CD4-positive, alpha-beta T cell treated with Interleukin-17A for 4 hours (primary cell): ENCODE measurements at regions not wholly inside any gene's neighbourhood (a gene's known extent, or its start where the extent isn't known, plus 50 kb on each side); places are given as distances from the start of the nearest gene placed in this dataset.
"Not testable (repeated sequence)": the region's sequence is repeated elsewhere in the genome, so short reads cannot be mapped to it uniquely, and the experiment has no call there.

Experiments used
- DNase-seq: peaks from one replicate; pipeline ENCODE4 v3.0.0-alpha.2; 2020; ENCODE audit warnings: mixed read lengths

DNA sequence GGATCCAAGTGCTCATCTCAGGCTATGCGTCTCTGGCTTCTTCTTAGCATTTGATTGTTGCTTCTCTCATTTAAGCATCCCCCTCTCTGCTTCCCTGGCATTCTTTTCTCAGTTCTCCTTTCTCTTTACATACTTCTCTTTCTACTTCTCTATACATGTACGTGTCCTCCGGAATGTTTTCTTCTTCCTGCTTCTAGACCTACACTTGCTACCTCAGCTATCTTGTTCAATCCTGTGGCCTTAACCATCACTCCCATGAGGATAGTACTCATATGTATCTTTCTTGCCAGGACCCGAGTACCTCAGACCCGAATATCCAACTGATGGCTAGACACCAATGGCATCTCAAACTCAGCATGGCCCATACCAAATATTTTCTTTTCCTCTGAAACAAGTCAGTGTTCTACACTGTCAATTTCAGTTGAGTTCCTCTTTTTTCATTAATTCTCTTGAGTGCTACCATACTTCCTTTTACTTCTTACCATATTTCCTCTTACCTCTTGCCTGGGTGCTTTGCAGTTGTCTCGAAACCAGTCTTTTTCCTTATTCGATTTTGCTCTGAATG is 115.1 kb upstream of the SLC38A2 start:
- no peak for DNase-seq

DNA sequence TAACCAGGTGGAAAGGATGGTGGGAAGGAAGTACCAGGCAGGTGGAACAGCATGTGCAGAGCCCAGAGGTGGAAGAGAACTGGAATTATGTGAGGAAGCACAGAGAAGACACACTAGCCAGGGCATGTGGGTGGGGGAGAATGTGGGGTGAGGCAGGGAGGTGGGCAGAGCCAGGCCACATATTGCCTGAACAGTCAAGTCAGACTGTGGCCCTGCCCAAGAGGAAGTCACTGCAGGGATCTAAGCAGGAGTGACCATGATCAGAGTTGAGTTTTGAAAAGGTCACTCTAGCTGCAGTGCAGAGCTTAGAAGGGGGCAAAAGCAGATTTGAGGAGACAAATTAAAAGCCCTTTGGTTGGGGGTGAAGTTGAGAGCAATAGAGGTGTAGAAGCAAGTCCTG is 114.0 kb upstream of the SLC38A2 start:
- DNase-seq, result no peak

DNA sequence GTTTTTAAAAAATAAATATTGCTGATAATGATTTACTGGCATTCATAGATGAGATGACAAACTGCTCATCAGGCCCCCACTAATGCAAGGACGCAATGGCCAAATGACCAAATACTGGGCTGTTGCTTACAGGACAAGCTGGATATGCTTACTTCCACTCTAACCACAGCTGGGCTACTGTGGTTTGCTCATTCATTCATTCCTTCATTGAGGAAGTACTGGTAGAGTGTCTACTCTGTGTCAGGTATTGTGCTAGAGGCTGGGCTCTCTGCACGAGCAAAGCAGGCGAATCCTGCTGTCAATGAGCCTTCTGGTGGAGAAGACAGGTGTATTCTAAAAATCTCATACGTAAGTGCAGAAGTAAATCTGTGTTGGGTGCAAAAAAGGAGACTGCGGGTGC is 113.3 kb upstream of the SLC38A2 start:
- DNase-seq, result no peak

DNA sequence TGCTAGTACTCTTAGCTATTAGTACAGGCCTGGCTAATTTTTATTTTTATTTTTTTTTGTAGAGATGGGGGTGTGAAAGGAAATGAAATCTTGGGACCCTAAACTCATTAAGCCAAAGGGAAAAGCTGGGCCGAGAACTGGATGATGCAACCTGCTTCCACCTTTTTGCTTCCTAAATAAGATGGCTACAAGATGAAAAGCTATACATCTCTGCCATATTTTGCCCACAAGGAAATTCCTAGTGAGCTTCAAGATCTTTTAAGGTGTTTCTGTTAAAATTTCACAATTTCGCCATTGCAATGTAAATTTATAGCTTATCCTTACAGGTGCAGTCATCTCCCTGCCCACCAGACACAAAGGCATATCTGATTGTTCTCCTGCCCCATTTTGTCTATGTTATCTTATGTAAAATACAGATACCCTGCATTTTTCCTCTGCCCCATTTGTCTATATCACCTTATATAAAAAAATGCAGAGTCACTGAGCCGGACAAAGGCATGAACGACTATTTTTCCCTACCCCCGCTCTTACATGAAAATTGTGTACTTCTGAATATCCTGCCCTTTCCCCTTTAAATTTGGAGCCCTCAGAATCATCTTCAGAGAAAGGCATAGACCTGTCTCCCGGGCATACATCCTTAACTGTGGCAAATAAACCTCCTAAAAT is 112.0 kb upstream of the SLC38A2 start:
- no peak for DNase-seq

DNA sequence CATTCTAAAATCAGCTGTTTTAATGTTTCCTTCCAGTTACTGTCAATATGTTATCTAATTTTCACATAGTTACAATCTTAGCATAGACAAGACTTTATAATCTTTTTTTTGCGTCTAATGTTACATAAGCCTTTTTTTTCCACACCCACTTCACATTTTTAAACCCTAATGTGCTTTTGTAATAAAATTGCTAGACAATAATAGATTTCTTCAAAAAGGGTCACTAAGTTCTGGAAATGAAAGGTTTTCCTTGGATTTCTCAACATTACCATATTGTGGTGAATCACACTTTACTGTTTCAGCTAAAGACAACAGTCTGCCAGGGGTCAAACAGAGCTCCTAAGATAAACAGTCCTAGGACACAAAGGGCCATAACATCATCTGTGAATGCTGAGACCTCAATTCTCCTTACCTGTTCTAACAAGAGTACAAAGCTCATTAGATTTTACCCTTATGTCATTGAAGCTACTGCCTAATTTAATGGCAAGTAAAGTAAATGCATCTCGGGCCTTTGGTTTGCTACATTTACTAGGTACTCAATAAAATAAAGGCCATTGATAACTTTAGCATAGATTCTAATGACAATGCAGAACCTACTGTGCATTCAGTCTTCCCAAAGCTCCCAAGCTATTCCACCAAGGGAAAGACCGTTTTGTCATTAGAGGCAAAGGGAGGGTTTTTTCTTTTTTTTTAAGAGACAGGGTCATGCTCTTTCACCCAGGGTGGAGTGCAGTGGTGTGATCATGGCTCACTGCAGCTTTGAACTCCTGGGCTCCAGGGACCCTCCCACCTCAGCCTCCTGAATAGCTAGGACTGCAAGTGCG is 111.2 kb upstream of the SLC38A2 start:
- DNase-seq, result no peak

DNA sequence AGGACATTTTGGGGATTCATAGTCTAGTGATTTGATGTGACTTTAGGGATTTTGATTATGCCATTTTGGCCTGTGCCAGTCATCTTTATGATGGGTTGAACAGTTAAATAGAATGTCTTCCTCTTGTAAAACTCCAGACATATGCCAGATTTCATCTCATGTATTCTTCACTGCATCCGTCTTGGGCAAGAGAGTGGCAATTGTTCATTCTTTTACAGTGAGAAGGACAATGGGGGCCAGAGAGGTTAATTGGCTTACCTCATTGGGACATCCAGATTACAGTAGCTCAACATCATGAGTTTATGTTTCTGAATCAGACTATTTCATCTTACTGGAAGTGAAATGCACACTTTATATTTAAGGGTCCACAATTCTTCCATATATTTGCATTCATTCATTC is 108.2 kb upstream of the SLC38A2 start:
- DNase-seq, result no peak

DNA sequence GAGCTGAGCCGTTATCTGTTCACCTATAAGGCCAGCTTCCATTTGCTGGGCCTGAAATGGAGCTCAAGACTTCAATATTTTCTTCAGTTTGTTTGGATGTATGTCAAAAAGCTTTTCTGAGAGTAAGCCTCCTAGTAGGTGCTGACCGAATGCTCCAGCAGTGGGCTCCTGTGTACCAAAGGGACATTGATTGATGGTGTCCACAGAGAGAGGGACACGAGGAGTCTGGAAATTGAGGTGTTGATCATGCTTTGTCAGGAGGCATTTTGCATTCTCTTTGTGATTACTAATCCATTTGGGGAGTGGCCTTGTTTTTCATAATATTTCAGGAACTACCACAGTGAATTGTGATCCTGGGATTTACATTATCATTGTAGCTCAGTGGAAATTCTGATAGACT is 107.7 kb upstream of the SLC38A2 start:
- no peak for DNase-seq

DNA sequence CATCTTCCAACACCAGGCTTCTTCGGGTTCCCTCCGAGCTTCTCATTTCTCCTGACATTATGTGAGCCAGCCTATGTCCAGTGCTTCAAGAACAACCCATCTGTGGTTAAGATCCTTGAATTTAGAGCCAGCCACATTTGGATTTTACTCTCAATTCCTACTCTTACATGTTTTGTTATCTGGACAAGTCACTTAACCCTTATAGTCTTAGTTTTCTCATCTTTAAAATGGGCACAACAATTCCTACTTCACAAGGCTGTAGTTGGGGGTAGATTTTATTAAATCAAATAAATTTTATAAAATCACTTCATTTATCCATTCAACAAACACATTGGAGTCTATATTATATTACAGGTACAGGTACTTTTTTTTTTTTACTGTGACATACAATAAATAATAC is 105.5 kb upstream of the SLC38A2 start:
- DNase-seq, result no peak

DNA sequence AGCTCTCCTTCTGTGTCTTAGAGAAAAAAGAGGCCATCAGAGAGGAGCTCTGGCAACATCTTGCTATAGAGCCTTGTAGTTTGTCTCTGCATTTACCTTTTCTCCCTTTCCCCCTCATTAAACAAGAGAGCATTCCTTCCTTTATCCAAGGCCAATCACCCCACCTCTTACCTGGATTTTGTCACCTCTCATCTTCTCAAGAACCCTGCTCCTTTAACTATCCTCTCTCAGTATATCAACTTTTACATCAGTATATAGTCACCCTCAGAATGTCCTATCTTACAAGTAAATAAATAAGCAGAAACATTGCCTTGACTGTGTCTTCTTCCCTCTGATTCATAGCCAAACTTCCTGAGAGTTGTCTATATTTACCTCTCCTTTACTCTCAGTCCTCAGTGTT is 105.0 kb upstream of the SLC38A2 start:
- no peak for DNase-seq

DNA sequence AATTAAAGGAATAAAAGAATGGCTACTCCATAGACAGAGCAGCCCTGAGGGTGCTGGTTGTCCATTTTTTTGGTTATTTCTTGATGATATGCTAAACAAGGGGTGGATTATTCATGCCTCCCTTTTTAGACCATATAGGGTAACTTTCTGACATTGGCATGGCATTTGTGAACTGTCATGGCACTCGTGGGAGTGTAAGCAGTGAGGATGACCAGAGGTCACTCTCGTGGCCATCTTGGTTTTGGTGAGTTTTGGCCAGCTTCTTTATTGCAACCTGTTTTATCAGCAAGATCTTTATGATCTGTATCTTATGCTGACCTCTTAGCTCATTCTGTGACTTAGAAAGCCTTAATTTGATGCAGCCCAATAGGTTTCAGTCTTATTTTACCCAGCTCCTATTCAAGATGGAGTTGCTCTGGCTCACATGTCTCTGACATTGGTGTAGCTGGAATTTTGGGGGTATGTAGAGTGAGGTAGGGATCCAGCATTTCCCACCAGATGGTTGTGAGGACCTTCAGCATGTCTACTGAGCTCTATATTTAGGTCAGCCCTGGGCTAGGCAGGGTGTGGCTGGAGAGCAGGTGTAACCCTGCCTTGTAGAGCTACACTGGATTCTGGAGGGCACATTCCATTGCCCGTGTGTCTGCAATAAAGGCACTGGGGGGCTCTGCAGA is 103.5 kb upstream of the SLC38A2 start:
- no peak for DNase-seq

DNA sequence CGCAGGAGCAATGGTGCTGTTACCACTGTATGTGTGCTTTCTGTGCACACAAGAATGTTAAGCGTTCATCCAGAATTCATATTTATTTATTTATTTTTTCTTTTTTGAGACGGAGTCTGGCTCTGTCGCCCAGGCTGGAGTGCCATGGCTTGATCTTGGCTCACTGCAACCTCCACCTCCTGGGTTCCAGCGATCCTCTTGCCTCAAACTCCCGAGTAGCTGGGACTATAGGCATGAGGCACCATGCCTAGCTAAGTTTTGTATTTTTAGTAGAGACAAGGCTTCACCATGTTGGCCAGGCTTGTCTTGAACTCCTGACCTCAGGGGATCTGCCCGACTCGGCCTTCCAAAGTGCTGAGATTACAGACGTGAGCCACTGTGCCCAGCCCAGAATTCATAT is 101.8 kb upstream of the SLC38A2 start:
- DNase-seq, result not testable (repeated sequence)

DNA sequence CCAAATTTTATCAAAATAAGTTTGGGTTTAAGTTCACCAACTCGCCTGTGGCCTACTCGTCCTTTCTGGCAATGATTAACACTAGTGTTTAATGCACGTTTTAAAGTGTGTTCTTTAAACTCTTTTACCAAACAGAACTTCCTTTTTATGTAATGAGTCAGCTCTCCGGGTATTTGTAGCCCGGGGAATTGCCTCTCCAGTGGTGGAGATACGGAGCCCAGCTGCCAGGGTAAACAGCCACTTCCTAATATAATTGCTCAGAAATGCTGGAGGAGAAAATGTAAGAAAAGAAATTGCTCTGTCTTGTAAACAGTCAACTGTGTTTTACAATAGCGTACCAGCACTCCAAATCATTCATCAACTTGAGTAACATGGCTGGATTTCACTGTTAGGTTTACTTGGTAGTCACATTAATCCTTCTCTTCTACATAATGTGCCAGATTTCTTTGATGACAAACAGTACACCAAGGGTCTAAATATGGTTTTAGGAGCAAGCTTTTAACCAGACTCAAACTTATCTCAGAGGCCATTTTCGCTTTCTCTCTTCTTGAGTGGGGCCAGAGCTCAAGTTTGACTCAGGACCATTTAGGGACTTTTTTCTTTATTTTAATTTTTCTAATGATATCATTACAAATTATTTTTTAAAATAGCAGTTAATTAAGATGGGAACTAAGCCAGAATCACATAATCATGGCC is 101.2 kb upstream of the SLC38A2 start:
- peak; percentile 12 for DNase-seq

DNA sequence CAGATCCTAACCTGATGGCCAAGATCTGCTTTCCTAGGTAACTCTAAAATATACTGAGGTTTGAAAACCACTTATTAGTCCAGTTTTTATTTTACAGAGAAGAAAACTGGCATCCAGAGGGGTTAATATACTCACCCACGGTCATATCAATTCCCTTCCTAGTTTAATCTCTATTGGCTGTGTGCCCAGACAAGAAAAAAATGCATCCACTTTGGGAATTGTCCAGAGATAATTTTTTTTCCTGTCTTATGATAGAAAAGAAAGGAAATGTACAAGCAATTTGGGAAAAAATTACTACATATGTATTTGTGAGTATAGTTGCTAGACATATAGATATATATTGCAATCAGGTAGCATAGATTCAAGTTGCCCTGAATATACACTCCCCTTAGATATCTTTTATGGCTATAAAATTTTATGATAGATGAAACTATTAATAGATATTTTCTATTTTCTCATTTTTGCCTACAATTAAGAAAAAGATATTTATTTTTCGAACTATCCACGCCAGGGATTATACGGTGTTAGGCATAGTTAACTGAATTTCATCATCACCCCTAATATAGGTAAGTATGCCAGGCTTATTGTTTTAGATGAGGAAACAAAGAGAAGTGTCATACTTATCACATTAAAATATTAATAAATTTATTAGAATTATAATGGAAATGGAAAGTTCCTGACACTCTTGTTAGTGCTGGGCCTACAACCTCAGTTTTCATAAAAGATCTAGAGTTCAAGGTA is 100.5 kb upstream of the SLC38A2 start:
- DNase-seq, result no peak

DNA sequence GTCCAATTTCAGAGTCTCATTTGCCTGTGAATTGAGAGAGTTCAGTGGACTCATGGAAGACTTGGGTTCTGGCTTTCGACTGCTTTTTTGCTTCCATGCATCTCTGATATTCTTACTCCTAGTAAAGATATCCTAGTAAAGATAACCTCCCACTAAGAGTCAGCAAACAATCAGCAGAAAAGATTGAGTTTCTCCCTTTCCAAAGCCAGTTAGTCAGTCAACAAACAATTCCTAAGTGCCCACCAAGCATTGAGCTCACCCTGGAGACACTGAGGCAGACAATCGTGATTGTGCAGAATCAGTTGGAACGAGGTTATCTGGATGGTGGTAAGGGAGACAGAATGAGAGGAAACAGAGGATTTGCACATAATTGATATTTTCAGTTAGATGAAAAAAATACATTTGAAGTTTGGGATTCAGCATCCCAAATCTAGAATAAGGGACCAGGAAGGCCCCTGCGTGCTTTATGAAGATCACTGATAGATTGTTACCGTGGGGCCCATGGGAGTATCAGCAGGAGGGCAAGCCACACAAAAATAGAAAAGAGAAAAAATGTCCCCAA is 99.7 kb upstream of the SLC38A2 start:
- no peak for DNase-seq

DNA sequence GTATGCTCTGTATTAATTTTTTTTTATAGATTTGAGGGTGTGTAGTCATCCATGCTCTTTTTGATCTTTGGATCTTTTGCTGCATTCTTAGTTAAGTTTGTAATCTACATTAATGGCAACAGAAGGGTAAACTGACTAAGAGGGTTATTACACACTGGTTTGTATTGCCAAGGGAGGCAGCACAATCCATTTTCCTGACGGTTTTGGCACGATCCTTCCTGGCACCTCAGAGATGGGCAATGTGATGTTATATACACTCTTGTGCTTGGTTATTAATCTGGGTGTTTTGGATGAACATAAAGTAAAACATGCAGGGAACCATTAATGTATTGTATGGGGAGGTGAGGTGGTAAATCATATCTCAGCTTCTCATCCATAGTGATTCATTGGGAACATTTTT is 98.8 kb upstream of the SLC38A2 start:
- no peak for DNase-seq

DNA sequence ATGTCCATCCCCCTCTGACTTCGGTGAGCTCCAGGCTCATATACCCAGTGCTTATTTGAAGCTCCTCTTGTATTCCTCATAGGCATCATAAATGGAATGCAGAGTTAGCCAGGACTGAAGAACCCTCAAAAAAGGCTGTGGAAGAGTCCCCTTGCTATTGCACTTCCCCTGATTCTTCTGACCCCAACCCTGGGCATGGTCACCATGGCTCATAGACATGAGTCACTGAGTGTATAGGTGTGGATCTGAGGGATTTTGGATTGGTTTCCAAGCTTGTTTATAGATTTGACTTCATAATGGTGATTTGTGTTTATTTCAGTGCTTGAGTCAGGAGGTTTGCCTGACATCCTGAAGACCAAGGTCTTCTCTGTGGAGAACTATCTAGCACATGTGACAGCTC is 98.4 kb upstream of the SLC38A2 start:
- DNase-seq, result no peak

DNA sequence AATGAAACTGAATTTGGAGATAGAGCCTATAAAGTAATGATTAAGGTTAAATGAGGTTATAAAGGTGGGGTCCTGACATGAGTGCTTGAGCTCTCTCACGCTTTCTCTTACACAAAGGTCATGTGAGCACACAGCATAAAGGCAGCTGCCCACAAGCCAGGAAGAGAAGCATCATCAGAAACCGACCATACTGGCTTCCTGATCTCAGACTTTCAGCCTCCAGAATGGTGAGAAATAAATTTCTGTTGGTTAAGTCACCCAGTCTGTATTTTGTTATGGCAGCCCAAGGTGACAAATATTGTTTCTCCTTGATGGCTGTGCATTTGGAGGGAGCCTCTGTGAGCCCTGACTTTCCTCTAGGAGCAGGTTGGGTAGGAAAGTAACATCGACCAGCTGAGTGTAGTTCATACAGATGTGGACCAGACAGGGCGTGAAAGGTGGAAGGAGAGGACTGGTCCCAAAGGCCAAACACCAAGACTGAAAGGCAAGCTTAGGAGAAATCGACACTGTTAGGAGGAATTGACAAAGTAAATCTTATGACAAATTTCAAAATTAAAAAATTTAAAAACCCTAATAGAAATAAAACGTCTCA is 97.6 kb upstream of the SLC38A2 start:
- DNase-seq, result peak; percentile 40

DNA sequence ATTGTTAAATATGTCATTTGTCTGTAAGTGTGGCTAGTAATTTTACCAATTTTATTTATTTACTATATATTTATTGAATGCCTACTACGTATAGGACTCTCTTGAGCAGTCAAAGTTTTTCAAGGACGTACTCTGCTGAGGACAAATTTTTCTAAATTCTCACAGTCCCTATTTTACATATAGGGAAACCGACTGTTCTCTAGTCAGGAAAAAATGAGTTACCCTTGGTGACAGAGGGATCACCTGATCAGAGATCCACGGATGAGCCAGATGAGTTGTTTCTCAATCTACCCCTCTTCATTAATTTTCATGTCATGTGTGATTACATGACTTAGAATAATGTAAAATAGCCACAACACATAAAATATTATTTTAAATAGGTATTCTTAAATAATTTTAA is 96.2 kb upstream of the SLC38A2 start:
- no peak for DNase-seq

DNA sequence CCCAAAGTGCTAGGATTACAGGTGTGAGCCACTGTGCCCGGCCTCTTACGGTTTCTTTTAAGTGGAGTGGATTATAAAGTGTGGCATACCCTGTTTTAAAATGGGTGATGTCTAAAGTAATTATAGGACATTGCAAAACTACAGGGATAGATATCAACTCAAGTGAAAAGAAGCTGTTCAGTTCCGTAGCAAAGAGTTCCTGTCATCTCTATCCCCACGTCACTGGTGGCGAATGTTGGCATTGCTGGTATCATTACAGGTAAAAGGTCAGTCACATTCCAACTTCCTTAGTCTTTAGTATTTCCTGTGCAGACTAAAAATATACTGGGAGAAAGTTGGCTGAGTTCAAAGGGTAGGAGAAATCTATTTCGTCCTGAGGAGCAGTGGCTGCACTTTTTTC is 95.6 kb upstream of the SLC38A2 start:
- no peak for DNase-seq

DNA sequence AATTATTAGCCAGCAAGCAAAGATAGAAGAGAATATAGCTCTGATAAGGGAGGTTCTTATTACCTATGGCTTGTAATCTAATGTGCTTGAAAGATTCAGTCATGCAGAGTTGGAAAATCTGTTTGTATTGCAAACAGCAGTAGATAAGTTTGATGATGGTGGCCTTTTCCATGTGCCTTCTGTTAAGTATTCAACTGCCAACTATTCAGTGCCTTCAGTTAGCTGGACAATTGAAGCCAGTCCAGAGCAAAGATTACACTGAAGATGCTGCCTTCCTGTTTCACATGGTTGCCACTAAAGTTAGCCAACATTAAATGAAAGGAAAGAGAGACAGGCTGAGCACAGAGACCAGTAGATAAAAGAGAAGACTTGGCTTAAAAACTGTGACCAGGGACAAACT is 92.7 kb upstream of the SLC38A2 start:
- DNase-seq, result no peak

DNA sequence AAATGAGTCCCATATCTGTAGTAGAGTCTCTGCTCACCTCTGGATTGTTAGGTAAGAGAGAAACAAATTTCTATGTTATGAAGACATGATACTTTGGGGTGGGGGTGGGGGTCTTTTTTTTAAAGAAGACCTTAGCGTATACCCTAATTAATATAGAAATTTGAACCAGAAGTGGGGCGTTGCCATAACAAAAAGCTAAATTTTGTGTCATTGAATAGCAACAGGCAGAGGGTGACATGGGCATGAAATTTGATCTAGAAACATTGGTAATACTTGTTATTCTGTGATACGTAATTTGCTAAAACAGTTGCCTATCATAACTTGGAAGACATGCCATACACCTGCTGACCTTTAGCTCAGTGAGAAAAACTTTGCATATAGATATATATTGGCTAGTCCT is 92.3 kb upstream of the SLC38A2 start:
- no peak for DNase-seq
